ENCODE measurements at regions not wholly inside any gene's neighbourhood (a gene's known extent, or its start where the extent isn't known, plus 50 kb on each side); places are given as distances from the start of the nearest gene placed in this dataset.

DNA sequence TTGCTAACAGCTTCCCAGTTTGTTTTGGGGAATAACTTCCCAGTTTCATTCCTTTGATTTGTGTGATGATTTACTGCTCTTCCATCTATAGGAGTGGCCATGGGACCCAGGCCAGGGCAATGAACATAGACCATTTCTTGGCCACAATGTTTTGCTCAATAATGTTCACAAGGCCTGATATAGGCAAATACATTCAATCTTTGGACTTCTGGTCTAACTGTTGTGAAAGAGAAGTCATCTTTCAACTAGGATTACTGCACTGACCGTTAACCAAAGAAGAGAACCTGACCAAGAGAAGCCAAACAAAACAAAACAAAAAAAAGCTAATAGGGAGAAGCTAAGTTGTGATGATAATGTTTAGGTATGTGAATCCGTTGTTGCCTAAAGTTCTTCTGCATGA lies 221.8 kb upstream of the SUCLG2 start:
- DNase-seq (ENCODE audit: low read depth in 2 of 2) = no peak

DNA sequence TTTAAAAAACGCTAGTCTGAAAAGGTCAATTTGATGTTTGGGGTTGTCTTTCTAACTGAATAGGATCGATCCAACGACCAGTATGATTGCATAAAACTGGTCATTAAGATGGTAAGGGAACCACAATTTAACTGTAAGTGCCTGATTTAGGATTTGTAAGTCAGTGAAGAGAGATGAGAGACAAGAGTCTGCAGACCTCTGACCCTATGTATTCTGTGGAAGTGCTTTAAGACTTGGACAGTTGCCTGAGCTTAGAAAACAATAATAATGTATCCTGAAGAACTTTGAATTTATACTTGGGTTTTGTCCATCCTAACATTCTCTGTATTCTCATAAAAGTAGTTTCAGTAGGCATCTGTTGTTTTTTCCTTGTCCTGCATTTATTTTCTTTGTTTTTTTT lies 221.4 kb upstream of the SUCLG2 start:
- no peak for DNase-seq (ENCODE audit: low read depth in 2 of 2)

DNA sequence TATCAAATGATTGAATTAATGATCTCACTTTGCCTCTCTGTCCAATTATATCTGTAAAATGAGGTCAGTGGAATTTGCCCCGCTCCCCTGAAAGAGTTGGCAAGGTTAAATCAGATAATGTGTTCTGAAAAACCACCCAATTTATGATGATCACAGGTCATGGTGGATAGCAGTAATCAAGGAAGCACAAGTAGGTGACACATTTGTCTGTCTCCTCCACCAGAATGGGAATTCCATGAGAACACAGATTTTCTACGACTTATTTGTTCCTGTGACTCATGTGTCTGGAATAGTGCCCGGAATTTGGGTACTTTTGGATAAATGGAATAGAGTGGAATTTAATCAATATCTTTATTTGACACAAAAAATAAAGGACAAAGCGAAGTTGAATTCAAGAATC lies 220.9 kb upstream of the SUCLG2 start:
- DNase-seq (ENCODE audit: low read depth in 2 of 2) = no peak

- no peak for DNase-seq (ENCODE audit: low read depth in 2 of 2)
These were observed 216.1 kb upstream of the SUCLG2 start for GRCh38 chr3:67870477-67870876.

DNA sequence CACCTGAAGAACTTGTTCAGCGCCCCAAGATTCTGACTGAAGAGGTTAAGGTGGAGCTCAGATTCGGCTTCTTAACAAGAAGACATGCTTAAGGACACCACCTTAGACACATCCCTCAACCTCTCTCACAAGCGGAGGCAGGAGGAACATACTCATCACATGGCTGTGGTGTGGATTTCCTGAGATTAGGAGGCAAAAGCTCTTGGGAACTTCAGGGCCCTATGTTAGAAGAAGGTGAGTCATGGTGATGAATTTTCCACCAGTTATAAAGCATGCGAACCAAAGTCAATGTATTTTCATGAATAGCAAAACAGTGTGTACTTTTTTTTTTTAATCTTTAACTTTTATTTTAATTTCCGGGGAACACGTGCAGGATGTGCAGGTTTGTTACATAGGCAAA lies 212.2 kb upstream of the SUCLG2 start:
- DNase-seq (ENCODE audit: low read depth in 2 of 2) = no peak

DNA sequence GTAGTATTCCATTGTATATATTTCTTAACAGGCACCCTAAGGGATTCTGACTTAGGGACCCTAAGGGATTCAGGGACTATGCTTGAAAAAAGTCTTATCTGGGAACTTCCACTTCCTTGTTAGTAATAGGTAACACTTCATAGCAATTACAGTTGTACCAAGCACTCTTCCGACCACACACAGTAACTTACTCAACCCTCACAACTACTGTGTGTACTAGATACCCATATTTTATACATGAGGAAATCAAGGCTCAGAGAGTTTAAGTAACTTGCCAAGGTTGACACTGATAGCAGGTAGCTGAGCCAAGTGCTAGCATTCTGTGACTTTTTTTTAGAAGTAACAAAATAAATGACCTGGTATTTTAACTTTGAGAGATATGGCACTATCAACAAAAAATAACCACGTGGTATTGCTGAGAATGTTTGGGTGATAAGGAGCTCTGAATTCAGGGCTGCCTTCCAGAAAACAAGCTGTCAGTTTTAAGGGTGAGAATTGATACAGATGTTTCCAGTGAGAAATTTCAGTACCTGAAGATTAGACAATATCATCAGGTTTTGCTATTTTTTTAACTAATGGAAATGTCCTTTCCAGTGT lies 210.3 kb upstream of the SUCLG2 start:
- no peak for DNase-seq (ENCODE audit: low read depth in 2 of 2)

GRCh38 chr3:67863869-67864268 lies 209.5 kb upstream of the SUCLG2 start:
- DNase-seq (ENCODE audit: low read depth in 2 of 2) = no peak

GRCh38 chr3:67860429-67860828 lies 206.0 kb upstream of the SUCLG2 start:
- DNase-seq (ENCODE audit: low read depth in 2 of 2) = no peak

DNA sequence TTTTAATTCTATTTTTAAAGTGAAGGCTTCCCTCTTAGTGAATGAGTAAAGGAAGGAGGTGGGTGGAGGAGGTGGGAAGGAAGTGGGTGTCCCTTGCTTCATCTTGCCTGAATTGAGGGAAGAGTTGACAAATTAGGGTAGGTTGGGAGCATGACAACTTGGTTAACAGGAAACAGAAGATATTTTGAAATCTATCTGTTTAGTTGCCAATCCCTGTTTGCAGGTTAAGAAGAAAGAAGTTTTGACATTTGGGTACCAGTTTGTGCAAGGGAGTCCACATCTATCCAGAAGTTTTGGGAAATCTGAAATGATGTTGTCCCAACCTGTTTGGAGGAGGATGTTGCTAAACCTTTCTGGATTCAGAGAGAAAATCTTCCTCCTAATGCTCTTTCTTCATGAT lies 204.1 kb upstream of the SUCLG2 start:
- no peak for DNase-seq (ENCODE audit: low read depth in 2 of 2)

DNA sequence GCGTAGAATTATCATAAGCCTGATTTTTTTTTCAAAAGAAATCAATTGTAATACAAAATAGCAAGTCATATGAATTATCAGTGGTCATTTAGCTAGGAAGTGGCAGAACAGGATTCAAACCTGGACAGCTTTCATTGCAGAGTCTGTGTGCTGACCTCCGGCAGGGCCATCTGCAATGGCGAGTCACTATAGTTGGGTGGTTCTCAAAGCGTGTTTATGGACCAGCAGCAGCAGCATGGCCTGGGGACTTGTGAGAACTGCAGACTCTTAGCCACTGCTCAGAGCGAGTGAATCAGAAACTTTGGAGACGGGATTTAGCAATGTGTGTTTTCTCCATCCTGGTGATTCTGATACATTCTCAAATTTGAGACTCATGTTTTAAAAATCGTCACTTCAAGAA lies 202.3 kb upstream of the SUCLG2 start:
- DNase-seq (ENCODE audit: low read depth in 2 of 2) = no peak

GRCh38 chr3:67854663-67855062 lies 200.3 kb upstream of the SUCLG2 start:
- no peak for DNase-seq (ENCODE audit: low read depth in 2 of 2)

- no peak for DNase-seq (ENCODE audit: low read depth in 2 of 2)
These were observed 199.1 kb upstream of the SUCLG2 start for GRCh38 chr3:67853520-67853919.

- no peak for DNase-seq (ENCODE audit: low read depth in 2 of 2)
These were observed 193.9 kb upstream of the SUCLG2 start for GRCh38 chr3:67848299-67848698.

DNA sequence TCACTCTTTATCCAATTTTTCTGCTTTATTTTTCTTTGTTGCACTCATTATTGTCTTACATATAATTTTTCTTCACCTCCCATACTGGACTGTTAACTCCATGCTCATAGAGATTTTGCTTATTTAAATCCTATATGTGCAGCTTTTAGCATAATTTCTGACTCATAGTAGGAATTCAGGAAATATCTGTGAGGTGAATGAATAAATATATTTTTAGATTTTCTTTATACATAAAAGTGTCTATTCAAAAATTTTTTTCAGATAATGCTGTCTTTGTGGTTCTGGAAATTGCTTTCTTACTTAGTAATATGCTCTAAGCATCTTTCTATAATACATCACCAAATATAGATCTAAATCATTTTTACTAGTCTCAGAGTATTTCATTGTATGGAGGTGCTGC lies 191.8 kb upstream of the SUCLG2 start:
- DNase-seq (ENCODE audit: low read depth in 2 of 2) = no peak

GRCh38 chr3:67832817-67833216 lies 178.4 kb upstream of the SUCLG2 start:
- no peak for DNase-seq (ENCODE audit: low read depth in 2 of 2)

- no peak for DNase-seq (ENCODE audit: low read depth in 2 of 2)
These were observed 176.8 kb upstream of the SUCLG2 start for GRCh38 chr3:67831262-67831661.

DNA sequence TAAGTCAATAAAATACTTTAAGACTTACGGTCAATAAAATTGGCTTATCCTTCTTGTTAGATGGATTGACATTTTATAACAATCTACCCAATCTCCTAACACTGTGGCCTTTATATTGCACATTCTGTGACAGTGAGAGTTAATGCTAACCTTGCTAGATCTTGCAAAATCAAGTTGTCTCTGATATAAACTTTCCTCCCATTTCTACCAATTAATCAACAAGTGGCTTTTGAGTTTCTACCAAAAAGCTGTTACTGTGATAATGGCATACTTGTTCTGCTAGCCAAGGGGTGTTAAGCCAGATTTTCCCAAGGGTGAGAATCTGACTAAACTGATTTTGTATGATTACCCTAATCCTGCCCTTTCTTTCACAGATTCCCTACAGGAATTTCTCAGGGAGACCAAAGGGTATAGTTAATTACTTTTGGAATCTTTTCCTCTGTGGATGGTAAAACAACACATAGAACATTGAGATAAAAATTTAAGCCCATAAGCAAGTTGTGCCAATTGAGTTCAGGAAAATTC lies 174.1 kb upstream of the SUCLG2 start:
- DNase-seq (ENCODE audit: low read depth in 2 of 2) = no peak

- no peak for DNase-seq (ENCODE audit: low read depth in 2 of 2)
These were observed 166.7 kb upstream of the SUCLG2 start for GRCh38 chr3:67821135-67821534.

DNA sequence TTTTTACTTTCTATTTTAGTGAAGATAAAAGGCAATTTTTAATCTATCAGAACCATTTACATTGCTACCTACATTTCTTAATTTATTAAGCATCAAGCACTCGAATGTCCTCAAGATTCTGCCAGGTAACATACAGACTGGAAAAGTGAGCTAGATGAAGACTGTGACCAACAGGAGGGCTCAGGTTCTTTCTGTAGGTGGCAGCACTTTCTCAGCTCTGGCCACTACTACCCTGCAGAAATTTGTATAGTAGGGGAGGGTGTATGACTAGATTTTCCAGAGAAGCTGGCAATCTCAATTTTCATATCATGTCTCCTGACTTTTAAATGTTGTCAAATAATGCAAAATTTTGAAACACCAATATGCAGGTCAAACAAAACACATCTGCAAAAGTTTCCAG lies 165.0 kb upstream of the SUCLG2 start:
- DNase-seq (ENCODE audit: low read depth in 2 of 2) = no peak

DNA sequence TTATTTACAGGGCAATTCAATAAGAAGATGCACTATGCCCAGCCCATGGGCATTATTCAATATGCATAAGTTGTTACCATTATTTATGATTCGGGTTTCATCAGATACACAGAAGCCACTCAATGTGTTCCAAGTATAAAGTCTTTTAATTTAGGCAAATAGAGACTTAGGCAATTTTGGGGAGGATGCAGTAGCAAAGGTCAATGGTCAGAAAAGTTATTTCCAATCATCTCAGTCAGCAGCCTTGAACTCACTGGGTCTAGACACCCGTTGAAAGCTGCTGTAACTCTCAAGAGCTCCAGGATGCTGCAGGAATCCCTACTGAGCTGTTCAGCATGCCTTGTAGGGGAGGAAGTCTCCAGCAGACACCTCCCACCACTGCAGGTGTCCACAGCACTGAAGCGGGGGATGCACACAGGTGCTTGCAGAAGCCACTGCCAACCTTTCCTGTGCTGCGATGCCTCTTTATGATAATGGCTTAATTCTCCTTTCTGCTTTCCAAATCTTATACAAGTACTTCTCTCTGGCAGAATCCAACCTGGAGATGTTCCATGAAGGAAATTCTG lies 155.0 kb upstream of the SUCLG2 start:
- no peak for DNase-seq (ENCODE audit: low read depth in 2 of 2)

GRCh38 chr3:67808906-67809305 lies 154.5 kb upstream of the SUCLG2 start:
- no peak for DNase-seq (ENCODE audit: low read depth in 2 of 2)

GRCh38 chr3:67804578-67804977 lies 150.2 kb upstream of the SUCLG2 start:
- no peak for DNase-seq (ENCODE audit: low read depth in 2 of 2)

DNA sequence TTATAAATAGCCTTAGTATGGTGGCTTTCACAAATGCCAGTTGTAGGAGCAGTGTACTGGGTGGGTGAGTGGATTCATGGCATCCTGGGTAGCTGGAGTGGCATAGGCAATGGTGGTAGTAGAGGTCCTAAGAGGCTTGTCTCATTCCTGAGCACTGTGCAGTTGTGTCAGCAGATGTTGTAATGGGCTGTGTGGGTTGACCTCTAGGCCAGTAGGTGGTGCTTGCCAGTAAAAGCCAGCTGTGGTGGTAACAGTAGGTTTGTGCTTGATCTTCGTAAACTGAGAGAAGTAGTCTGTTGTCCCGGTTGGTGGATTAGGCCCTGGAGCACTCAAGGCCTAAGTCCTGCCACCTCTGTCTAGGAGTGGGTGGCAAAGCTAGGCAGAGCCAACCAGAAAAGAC lies 149.7 kb upstream of the SUCLG2 start:
- DNase-seq (ENCODE audit: low read depth in 2 of 2) = no peak

DNA sequence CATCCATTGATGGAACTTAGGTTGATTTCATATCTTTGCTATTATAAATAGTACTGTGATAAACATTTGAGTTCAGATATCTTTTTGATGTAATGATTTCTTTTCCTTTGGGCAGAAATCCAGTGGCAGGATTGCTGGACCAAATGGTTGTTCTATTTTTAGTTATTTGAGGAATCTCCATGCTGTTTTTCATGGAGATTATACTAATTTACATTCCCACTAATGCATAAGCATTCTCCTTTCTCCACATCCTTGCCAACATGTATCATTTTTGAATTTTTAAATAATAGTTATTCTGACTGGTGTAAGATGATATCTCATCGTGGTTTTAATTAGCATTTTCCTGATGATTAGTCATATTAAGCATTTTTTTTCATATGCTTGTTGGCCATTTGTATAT lies 144.0 kb upstream of the SUCLG2 start:
- DNase-seq (ENCODE audit: low read depth in 2 of 2) = no peak

Measured in stimulated activated CD8-positive, alpha-beta memory T cell treated with anti-CD3 and anti-CD28 coated beads, Interleukin-7, amount 100 ng/mL, for 1 hour (primary cell).